Liver (tissue), 8 donors: ENCODE measurements at regions not wholly inside any gene's neighbourhood (a gene's known extent, or its start where the extent isn't known, plus 50 kb on each side); places are given as distances from the start of the nearest gene placed in this dataset.

Experiments used
- DNase-seq: peaks from one replicate; pipeline ENCODE4 v3.0.0-alpha.2; 2017; ENCODE audit warnings: low spot score
- H3K27ac ChIP-seq, 2 donors: one replicate each; pipeline ENCODE4 v1.7.0; 2013; ENCODE audit warnings: inconsistent platforms in 2 of 2, low read length in 2 of 2, control low read depth in 1 of 2, low read depth in 1 of 2, mild to moderate bottlenecking in 1 of 2
- H3K27me3 ChIP-seq, 4 donors: one replicate each; pipeline versions ENCODE4 v1.6.1 to v1.7.0; 2013; ENCODE audit warnings: low read length in 3 of 4, inconsistent platforms in 1 of 4, mild to moderate bottlenecking in 1 of 4, moderate library complexity in 1 of 4; ENCODE audit not compliant: control insufficient read depth in 4 of 4, insufficient read depth in 4 of 4
- H3K36me3 ChIP-seq, 4 donors: one replicate each; pipeline versions ENCODE4 v1.6.1 to v1.7.0; 2013; ENCODE audit warnings: low read length in 3 of 4, mild to moderate bottlenecking in 3 of 4, low read depth in 1 of 4, moderate library complexity in 1 of 4; ENCODE audit not compliant: control insufficient read depth in 4 of 4, insufficient read depth in 3 of 4
- H3K4me1 ChIP-seq, 4 donors: one replicate each; pipeline versions ENCODE4 v1.6.1 to v1.7.0; 2013; ENCODE audit warnings: low read length in 3 of 4, mild to moderate bottlenecking in 3 of 4, moderate library complexity in 1 of 4; ENCODE audit not compliant: control insufficient read depth in 4 of 4, insufficient read depth in 4 of 4
- H3K4me3 ChIP-seq, 3 donors: one replicate each; pipeline versions ENCODE4 v1.6.1 to v1.7.0; 2013; ENCODE audit warnings: low read length in 3 of 3, control low read depth in 1 of 3, low read depth in 1 of 3, mild to moderate bottlenecking in 1 of 3
- H3K9ac ChIP-seq, 2 donors: one replicate each; pipeline ENCODE4 v1.7.0; 2013; ENCODE audit warnings: low read length in 2 of 2, mild to moderate bottlenecking in 2 of 2, moderate library complexity in 2 of 2, control low read depth in 1 of 2, low read depth in 1 of 2
- H3K9me3 ChIP-seq, 4 donors: one replicate each; pipeline versions ENCODE4 v1.6.1 to v1.7.0; 2013; ENCODE audit warnings: low read length in 3 of 4; ENCODE audit not compliant: control insufficient read depth in 4 of 4
- FOXA1 ChIP-seq: IDR thresholded peaks from 2 replicates; pipeline ENCODE4 v1.6.1; 2016; ENCODE audit warnings: antibody characterized with exemption
- FOXA2 ChIP-seq: IDR thresholded peaks from 2 replicates; pipeline ENCODE4 v1.6.1; 2016; ENCODE audit warnings: antibody characterized with exemption
- GABPA ChIP-seq, 2 donors: IDR thresholded peaks in 1 of 2; conservative IDR thresholded peaks in 1 of 2; 2 replicates each; pipeline ENCODE4 v1.6.1; 2016; ENCODE audit warnings: antibody characterized with exemption in 2 of 2, mild to moderate bottlenecking in 1 of 2, moderate library complexity in 1 of 2
- HNF4G ChIP-seq: IDR thresholded peaks from 2 replicates; pipeline ENCODE4 v1.6.1; 2016; ENCODE audit warnings: antibody characterized with exemption
- NR2F2 ChIP-seq: IDR thresholded peaks from 2 replicates; pipeline ENCODE4 v1.6.1; 2016; ENCODE audit warnings: antibody characterized with exemption
- REST ChIP-seq: IDR thresholded peaks from 2 replicates; pipeline ENCODE4 v1.6.1; 2016; ENCODE audit warnings: antibody characterized with exemption, mild to moderate bottlenecking
- RXRA ChIP-seq, 2 donors: IDR thresholded peaks; 2 replicates each; pipeline ENCODE4 v1.6.1; 2017 to 2018; ENCODE audit warnings: antibody characterized with exemption in 2 of 2, mild to moderate bottlenecking in 1 of 2
- TAF1 ChIP-seq: conservative IDR thresholded peaks from 2 replicates; pipeline ENCODE4 v1.6.1; 2016; ENCODE audit warnings: antibody characterized with exemption, mild to moderate bottlenecking
- WGBS: extraction: QIAGEN DNeasy Blood & Tissue Kit; methylation state at CpG from one replicate; pipeline ENCODE4 v1.1.7; 2013; 5-methylcytosine and 5-hydroxymethylcytosine counted together
- TF ChIP-seq, protein P1 (sequence below): IDR thresholded peaks from 2 replicates; pipeline ENCODE4 v1.6.1; 2016; ENCODE audit warnings: antibody characterized with exemption
- TF ChIP-seq, protein P2 (sequence below): fragments of 150-350 bp; IDR thresholded peaks from 2 replicates; pipeline ENCODE4 v1.5.1; 2017; ENCODE audit warnings: improper control_type of control experiment, low read depth, low read length; ENCODE audit not compliant: missing input control
- donor health status: healthy.
- donor health status: healthy.
- donor health status: healthy.
- donor health status: healthy.
- donor health status: healthy.

DNA sequence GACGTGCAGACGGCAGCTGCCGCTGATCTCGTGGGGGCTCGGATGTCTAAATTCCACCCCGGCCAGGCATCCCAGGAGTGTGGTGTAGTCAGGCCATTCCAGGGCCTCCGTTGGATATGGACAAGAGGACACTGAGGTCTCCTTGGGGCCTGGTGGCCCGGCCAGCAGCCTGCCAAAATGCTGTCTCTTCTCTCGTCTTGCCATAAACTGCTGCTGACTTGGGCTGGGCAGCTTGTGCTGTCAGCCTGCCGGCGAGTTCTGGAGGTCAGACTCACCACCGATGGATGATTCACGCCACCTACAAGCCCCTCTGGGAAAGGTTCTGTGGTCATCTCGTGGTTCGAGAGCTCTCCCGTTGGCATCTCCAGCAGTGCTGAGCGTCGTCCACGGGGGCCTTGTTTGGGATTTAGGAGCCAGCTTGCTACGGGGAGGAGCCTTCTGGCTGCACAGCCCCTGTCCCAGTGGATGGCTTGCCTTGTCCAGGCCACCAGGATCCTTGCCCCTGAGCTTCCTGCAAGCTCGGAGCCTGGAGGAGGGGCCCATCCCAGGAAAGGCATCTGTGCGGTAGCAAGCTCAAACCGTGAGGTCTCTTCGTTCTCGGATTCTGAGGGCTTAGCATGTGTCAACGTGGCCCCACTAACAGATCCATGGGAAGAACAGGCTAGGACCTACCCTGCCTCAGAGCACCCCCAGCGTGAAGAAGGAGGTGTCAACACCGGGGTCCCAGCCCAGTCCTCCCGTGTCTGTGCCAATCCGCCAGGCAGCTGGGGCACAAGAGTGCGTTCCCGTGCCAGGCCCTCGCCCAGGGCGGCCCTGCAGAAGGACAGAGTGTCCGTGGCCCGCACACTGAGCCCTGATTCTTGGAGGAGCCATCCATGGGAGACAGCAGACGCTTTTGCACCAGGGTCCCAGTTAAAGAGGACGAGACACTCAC is 1114.1 kb downstream of the BRD1 start (continued):
- TF ChIP-seq, protein P1, sequence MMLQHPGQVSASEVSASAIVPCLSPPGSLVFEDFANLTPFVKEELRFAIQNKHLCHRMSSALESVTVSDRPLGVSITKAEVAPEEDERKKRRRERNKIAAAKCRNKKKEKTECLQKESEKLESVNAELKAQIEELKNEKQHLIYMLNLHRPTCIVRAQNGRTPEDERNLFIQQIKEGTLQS = no peak

GRCh38 chr22:48712558-48713271 is 1115.0 kb downstream of the BRD1 start:
- Histone ChIP-seq H3K9me3 (no peaks in the 10 kb centered on the region), H3K27me3 (no peaks in the 10 kb centered on the region), H3K4me1 (no peaks in the 10 kb centered on the region), H3K36me3 (no peaks in the 10 kb centered on the region), H3K27ac (no peak overlapping the region), H3K4me3 (no peak overlapping the region), H3K9ac (no peak overlapping the region)
- DNase-seq = no peak
- TF ChIP-seq, protein P2, sequence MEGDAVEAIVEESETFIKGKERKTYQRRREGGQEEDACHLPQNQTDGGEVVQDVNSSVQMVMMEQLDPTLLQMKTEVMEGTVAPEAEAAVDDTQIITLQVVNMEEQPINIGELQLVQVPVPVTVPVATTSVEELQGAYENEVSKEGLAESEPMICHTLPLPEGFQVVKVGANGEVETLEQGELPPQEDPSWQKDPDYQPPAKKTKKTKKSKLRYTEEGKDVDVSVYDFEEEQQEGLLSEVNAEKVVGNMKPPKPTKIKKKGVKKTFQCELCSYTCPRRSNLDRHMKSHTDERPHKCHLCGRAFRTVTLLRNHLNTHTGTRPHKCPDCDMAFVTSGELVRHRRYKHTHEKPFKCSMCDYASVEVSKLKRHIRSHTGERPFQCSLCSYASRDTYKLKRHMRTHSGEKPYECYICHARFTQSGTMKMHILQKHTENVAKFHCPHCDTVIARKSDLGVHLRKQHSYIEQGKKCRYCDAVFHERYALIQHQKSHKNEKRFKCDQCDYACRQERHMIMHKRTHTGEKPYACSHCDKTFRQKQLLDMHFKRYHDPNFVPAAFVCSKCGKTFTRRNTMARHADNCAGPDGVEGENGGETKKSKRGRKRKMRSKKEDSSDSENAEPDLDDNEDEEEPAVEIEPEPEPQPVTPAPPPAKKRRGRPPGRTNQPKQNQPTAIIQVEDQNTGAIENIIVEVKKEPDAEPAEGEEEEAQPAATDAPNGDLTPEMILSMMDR = no peak
- TF ChIP-seq NR2F2 (no peak), GABPA (IDR thresholded peaks at IDR 0.05 in 1 of 2, conservative IDR thresholded peaks at IDR 0.05 in 1 of 2) (no peak), REST (no peak), RXRA (IDR thresholded peaks at IDR 0.05) (no peak), FOXA2 (no peak), TAF1 (no peak), FOXA1 (no peak)
- WGBS = 82% methylated on average over 16 of the region's 16 CpGs

GRCh38 chr22:48711669-48712068 is 1116.0 kb downstream of the BRD1 start:
- Histone ChIP-seq H3K9me3 (no peaks in the 10 kb centered on the region), H3K9ac (no peak overlapping the region), H3K4me3 (no peak overlapping the region), H3K27ac (no peak overlapping the region), H3K4me1 (no peaks in the 10 kb centered on the region), H3K36me3 (no peaks in the 10 kb centered on the region), H3K27me3 (no peaks in the 10 kb centered on the region)
- no peak for DNase-seq
- 94% methylated on average over 22 of the region's 22 CpGs for WGBS
- no peak for TF ChIP-seq HNF4G
- TF ChIP-seq, protein P2 = no peak
